ENCODE measurements at regions not wholly inside any gene's neighbourhood (a gene's known extent, or its start where the extent isn't known, plus 50 kb on each side); places are given as distances from the start of the nearest gene placed in this dataset.

- TF ChIP-seq, protein P1, sequence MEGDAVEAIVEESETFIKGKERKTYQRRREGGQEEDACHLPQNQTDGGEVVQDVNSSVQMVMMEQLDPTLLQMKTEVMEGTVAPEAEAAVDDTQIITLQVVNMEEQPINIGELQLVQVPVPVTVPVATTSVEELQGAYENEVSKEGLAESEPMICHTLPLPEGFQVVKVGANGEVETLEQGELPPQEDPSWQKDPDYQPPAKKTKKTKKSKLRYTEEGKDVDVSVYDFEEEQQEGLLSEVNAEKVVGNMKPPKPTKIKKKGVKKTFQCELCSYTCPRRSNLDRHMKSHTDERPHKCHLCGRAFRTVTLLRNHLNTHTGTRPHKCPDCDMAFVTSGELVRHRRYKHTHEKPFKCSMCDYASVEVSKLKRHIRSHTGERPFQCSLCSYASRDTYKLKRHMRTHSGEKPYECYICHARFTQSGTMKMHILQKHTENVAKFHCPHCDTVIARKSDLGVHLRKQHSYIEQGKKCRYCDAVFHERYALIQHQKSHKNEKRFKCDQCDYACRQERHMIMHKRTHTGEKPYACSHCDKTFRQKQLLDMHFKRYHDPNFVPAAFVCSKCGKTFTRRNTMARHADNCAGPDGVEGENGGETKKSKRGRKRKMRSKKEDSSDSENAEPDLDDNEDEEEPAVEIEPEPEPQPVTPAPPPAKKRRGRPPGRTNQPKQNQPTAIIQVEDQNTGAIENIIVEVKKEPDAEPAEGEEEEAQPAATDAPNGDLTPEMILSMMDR (conservative IDR thresholded peaks at IDR 0.05; ENCODE audit: low read depth, low read length) = no peak
- no peak for TF ChIP-seq EZH2 (IDR thresholded peaks at IDR 0.05; ENCODE audit: borderline replicate concordance, low read depth, low read length, poor library complexity, severe bottlenecking)
Observed at GRCh38 chr3:110685630-110686029, 386.0 kb upstream of the NECTIN3 start.

Measured in A673 (cell line).